ENCODE measurements at regions not wholly inside any gene's neighbourhood (a gene's known extent, or its start where the extent isn't known, plus 50 kb on each side); places are given as distances from the start of the nearest gene placed in this dataset.
A peak's percentile ranks its signal among the peaks of the same experiment; 100 is the strongest.
"Not testable (repeated sequence)": the region's sequence is repeated elsewhere in the genome, so short reads cannot be mapped to it uniquely, and the experiment has no call there.

DNA sequence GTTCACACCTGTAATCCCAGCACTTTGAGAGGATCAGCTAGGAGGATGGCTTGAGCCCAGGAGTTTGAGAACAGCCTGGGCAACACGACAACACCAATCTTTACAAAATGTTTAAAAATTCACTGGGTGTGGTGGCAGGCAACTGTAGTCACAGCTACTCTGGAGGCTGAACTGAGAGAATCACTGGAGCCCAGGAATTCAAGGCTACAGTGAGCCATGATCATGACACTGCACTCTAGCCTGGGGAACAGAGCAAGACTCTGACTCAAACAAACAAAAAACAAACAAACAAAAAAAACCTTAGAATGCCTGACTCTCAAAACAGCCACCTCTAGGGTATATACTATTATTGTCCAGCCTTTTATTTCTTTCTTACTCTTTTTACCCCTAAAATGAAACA, 56.5 kb upstream of the PAPSS2 start:
- no peak for DNase-seq
- Histone ChIP-seq H3K4me1 (peaks cover 0 to 5% (median 0%) of the 10 kb centered on the region in 4 donors), H3K27me3 (no peaks in the 10 kb centered on the region), H3K4me3 (no peak overlapping the region), H3K9me3 (no peaks in the 10 kb centered on the region), H3K36me3 (no peaks in the 10 kb centered on the region), H3K27ac (no peak overlapping the region)
- TF ChIP-seq POLR2AphosphoS5 (IDR thresholded peaks at IDR 0.05) (no peak), EP300 (IDR thresholded peaks at IDR 0.05) (no peak), POLR2A (IDR thresholded peaks at IDR 0.05) (no peak)
- TF ChIP-seq, protein P1, sequence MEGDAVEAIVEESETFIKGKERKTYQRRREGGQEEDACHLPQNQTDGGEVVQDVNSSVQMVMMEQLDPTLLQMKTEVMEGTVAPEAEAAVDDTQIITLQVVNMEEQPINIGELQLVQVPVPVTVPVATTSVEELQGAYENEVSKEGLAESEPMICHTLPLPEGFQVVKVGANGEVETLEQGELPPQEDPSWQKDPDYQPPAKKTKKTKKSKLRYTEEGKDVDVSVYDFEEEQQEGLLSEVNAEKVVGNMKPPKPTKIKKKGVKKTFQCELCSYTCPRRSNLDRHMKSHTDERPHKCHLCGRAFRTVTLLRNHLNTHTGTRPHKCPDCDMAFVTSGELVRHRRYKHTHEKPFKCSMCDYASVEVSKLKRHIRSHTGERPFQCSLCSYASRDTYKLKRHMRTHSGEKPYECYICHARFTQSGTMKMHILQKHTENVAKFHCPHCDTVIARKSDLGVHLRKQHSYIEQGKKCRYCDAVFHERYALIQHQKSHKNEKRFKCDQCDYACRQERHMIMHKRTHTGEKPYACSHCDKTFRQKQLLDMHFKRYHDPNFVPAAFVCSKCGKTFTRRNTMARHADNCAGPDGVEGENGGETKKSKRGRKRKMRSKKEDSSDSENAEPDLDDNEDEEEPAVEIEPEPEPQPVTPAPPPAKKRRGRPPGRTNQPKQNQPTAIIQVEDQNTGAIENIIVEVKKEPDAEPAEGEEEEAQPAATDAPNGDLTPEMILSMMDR (IDR thresholded peaks at IDR 0.05) = no peak
- WGBS, 5 donors = 51 to 79% (median 56%) methylated on average over 1 of the region's 1 CpG
- intact Hi-C loops (cut with DNase I; ENCODE audit: low total_unique reads) = no loop called here

DNA sequence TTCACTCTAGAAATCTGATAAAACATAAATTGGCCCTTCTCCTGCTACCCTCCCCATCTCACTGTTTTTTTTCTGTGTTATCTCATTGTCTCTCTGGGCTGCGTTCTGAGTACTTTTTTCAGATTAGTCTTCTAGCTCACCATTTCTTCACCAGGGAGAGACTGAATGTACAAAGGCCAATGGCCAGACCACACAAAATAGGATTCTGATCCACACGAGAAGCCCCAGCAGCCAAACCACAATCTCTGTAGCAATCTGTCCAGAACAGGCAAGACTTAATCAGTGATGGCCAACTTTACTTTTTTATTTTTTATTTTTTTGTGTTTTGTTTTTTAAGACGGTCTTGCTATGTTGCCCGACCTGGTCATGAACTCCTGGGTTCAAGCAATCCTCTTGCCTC, 55.9 kb upstream of the PAPSS2 start:
- no peaks in the 10 kb centered on the region for H3K36me3 ChIP-seq
- no peaks in the 10 kb centered on the region for H3K9me3 ChIP-seq
- peaks cover 0 to 5% (median 0%) of the 10 kb centered on the region in 4 donors for H3K4me1 ChIP-seq
- no peak for DNase-seq
- TF ChIP-seq, protein P1 (IDR thresholded peaks at IDR 0.05) = no peak
- TF ChIP-seq EP300 (IDR thresholded peaks at IDR 0.05) = no peak
- no peak for TF ChIP-seq POLR2A (IDR thresholded peaks at IDR 0.05)
- no peak for TF ChIP-seq POLR2AphosphoS5 (IDR thresholded peaks at IDR 0.05)
- no peaks in the 10 kb centered on the region for H3K27me3 ChIP-seq
- intact Hi-C loops (cut with DNase I; ENCODE audit: low total_unique reads) = no loop called here
- H3K27ac ChIP-seq = no peak overlapping the region
- no peak overlapping the region for H3K4me3 ChIP-seq
- 85 to 94% (median 88%) methylated on average over 4 of the region's 4 CpGs for WGBS, 5 donors

DNA sequence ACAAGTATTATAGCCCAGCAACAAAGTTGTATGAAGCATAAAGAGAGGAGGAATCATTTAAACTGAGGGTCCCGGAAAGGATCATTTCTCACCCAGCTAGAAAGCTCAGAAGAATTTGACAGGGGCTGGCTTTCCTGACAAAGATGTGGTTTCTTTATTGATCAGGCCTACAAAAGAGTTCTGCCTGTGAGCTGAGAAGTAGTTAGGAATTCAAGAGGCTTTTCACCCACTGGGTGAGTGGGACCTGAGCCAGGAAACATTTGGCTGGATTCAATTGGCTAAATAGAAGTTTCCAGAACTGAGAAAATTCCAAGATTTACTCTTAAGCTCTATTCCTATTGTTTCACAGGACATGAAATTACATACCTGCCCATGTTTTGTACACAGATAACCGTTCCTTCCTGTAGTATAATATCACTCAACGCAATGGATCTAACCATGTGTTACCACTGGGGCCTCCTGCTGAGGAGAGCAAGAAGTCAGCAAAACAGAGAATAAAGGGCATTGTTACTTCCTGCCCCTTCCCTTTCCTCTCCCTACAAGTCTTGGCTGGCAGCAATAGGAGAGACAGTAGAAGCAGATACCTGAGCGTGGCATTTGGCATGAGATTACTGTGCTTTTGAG, 53.9 kb upstream of the PAPSS2 start:
- no peaks in the 10 kb centered on the region for H3K27me3 ChIP-seq
- WGBS, 5 donors = 57 to 70% (median 66%) methylated on average over 4 of the region's 4 CpGs
- intact Hi-C loops (cut with DNase I; ENCODE audit: low total_unique reads) = no loop called here

DNA sequence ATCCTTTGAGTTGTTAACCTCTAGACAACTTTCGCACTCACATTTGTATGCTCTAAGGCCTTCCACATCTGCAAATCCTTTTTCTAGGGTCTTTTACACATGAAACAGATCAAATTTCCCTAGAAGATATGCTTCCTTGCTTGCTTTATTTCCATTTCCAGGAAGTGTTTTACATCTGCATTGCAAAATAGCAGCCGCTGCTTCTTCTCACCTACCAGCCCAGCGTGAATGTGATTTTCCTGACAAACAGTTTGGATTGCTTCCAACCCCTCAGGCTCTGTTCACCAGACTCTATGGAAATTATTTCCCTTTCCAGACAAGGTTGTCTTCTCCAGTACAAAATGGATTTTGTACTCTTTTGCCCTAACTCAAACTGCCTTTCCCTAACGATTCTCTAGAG, 50.9 kb upstream of the PAPSS2 start:
- Histone ChIP-seq H3K4me1 (no peaks in the 10 kb centered on the region), H3K9me3 (no peaks in the 10 kb centered on the region), H3K27ac (no peak overlapping the region), H3K4me3 (no peak overlapping the region), H3K27me3 (no peaks in the 10 kb centered on the region), H3K36me3 (no peaks in the 10 kb centered on the region)
- peak in 1 of 2 donors; percentile 53 for DNase-seq
- WGBS, 5 donors = 66 to 90% (median 71%) methylated on average over 4 of the region's 4 CpGs
- intact Hi-C loops (cut with DNase I; ENCODE audit: low total_unique reads) = no loop called here
- TF ChIP-seq POLR2AphosphoS5 (IDR thresholded peaks at IDR 0.05) (no peak), POLR2A (IDR thresholded peaks at IDR 0.05) (no peak), EP300 (IDR thresholded peaks at IDR 0.05) (no peak)
- TF ChIP-seq, protein P1 (IDR thresholded peaks at IDR 0.05) = no peak

More for the DNA sequence above, 53.9 kb upstream of the PAPSS2 start:
- Histone ChIP-seq H3K36me3 (no peaks in the 10 kb centered on the region), H3K4me1 (peaks cover 0 to 5% (median 0%) of the 10 kb centered on the region in 4 donors), H3K4me3 (no peak overlapping the region), H3K9me3 (no peaks in the 10 kb centered on the region), H3K27ac (no peak overlapping the region)
- TF ChIP-seq EP300 (IDR thresholded peaks at IDR 0.05) (no peak), POLR2AphosphoS5 (IDR thresholded peaks at IDR 0.05) (no peak)
- TF ChIP-seq, protein P1 (IDR thresholded peaks at IDR 0.05) = no peak
- peak in 1 of 2 donors; percentile 34 for DNase-seq

DNA sequence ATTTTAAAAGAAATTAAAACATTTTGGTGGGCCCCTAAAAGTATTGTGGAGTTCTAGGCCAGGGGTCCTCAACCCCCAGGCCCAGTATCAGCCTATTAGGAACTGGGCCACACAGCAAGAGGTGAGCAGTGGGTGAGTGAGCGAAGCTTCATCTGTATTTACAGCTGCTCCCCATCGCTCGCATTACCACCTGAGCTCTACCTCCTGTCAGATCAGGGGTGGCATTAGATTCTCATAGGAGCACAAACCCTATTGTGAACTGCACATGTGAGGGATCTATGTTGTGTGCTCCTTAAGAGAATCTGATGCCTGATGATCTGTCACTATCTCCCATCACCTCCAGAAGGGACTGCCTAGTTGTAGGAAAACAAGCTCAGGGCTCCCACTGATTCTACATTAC, 50.1 kb upstream of the PAPSS2 start:
- H3K4me1 ChIP-seq; H3K9me3 ChIP-seq; H3K36me3 ChIP-seq; intact Hi-C loops (cut with DNase I; ENCODE audit: low total_unique reads); DNase-seq; H3K27me3 ChIP-seq; H3K27ac ChIP-seq; H3K4me3 ChIP-seq: not testable (repeated sequence)
- WGBS, 5 donors = 82 to 98% (median 87%) methylated on average over 3 of the region's 3 CpGs
